GM12874 (cell line): ENCODE measurements at regions not wholly inside any gene's neighbourhood (a gene's known extent, or its start where the extent isn't known, plus 50 kb on each side); places are given as distances from the start of the nearest gene placed in this dataset.

Source experiments
- CTCF ChIP-seq: IDR thresholded peaks from 2 replicates; pipeline ENCODE4 v1.5.1; 2011; ENCODE audit warnings: low read depth, mild to moderate bottlenecking, control low read depth, low read length, moderate library complexity; ENCODE audit not compliant: insufficient read depth

DNA sequence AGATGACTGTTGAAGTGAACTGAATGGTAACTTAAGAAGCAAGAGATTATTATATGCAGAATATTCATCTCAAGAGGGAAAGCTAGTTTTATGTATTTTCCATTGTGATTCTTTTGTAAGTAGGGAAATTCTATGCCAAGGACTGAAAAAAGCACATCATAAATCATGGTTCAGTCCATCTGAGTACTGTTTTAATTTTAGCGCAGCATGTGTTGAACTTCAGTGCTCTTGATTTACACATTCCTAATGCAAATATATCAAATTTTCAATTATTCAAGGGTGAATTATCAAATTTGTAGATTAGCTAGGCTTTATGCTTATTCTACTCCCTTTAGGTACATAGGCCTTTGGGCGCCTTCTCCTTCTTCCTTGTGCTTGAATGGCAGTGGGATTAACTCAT, 50.3 kb upstream of the TCF12 start:
- no peak for TF ChIP-seq CTCF

DNA sequence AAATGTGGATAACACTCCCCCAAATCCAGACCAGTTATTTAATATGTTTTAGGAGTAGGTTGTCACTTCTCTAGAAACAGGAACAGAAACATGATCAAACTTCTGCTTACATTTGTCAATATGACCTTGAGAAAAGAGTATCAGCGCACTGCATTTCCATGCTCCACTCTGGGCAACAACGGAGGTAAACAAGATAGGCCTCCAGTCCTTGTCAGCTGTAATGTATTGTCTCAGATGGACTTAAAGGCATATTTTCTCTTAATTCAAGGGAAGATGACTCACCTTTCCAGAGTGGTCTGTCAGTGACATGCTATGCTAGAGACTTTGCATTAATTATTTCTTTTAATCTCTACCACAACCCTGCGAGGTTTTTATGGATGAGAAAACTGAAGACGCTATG, 51.6 kb upstream of the TCF12 start:
- TF ChIP-seq CTCF = no peak

DNA sequence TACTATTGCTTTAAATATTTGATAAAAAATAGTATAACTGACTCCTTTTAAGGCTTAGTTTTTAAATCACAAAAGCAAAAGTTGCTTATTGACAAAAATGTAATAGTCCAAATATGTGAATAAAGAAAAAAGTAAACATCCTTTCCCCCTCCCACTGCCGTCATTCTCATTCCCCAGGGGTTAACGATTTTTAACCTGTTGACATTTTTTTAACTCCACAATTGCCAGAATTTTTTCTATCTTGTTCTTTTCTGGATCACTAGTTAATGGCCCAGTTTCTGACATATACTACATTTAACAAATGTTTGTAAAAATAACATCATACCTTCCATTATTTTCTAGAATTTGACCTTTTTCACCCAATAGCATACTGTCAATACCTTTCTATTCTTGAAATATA, 60.6 kb upstream of the TCF12 start:
- TF ChIP-seq CTCF = no peak

- no peak for TF ChIP-seq CTCF
These were observed 61.5 kb upstream of the TCF12 start for GRCh38 chr15:56856934-56857333.

DNA sequence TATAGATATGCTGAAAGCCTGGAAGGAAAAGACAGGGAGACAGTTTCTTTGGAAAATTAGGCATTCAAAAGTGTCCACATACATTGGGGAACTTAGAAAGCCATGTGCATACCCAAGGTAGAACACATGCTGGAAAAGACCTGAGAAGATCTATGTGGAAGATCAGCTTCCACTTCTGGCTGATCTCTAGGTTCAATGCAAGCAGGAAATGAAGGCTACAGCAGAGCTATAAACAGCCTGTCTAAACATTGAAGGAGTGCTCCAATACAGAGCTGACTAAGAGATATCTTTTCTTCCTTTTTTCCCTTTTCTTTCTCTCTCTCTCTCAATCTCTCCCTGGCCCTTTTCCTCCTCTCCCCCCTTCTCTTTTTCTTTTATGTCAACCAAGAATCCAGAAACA, 73.6 kb upstream of the TCF12 start:
- no peak for TF ChIP-seq CTCF

DNA sequence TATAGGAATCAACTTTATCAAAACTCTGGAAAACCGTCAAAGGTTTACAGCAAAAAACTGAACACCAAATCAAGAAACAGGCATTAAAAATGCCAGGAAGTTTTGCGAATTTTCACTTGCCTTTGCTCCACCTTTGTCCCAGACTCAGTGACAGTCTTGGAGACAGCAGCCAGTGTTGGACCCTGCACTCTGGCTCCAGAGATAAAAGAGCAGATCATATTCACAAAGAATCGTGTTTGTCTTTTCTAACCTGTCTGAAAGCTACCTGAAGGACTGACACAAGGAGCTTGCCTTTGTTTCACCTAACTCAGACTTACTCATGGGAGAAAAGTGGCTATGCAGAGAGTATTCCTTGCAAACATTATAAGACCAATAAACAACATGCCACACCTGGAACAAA, 74.0 kb upstream of the TCF12 start:
- TF ChIP-seq CTCF = no peak

- no peak for TF ChIP-seq CTCF
These were observed 78.8 kb upstream of the TCF12 start for GRCh38 chr15:56839641-56840040.

GRCh38 chr15:56839099-56839498, 79.3 kb upstream of the TCF12 start:
- no peak for TF ChIP-seq CTCF
